ENCODE measurements at regions not wholly inside any gene's neighbourhood (a gene's known extent, or its start where the extent isn't known, plus 50 kb on each side); places are given as distances from the start of the nearest gene placed in this dataset.

DNA sequence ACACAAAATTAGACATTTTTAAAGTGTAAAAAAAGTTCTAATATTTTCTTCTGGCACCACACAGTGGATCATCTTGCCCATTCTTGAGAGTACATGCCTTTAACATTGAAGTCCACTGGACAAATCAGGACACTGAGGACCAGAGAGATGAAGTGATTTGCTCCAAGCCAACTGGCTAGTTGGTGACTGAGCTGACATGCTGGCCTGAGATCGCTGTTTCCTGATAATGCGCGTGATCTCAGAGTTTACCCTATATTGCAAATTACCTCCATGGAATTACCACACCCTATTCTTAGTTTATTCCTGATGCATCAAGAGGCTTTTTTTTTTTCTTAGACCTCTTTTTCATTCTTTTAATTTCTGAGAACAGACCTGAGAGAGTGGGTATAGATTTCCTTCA is 432.8 kb downstream of the CD83 start:
- no peak for DNase-seq (ENCODE audit: low spot score)
- peaks cover 6% of the 10 kb centered on the region for H3K27me3 Mint-ChIP-seq (ENCODE audit: insufficient read depth, low read depth, poor library complexity)
- Histone ChIP-seq H3K4me2 (no peak overlapping the region), H3K4me3 (no peak overlapping the region), H3K36me3 (ENCODE audit: insufficient read depth) (no peaks in the 10 kb centered on the region), H2AFZ (no peak overlapping the region), H4K20me1 (replicated peaks; ENCODE audit: insufficient read depth) (no peaks in the 10 kb centered on the region), H3K79me2 (replicated peaks; ENCODE audit: insufficient read depth) (no peaks in the 10 kb centered on the region), H3F3A (replicated peaks; ENCODE audit: low read depth) (no peaks in the 10 kb centered on the region), H3K27ac (ENCODE audit: low read depth) (no peak overlapping the region), H3K27me3 (ENCODE audit: insufficient read depth) (no peaks in the 10 kb centered on the region), H3K9me2 (ENCODE audit: insufficient read depth) (no peaks in the 10 kb centered on the region; the same call in none of the 2 replicates), H3K4me1 (ENCODE audit: insufficient read depth) (0 out of 2 replicates have a peak, but pooled peaks cover 6% of the 10 kb centered on the region)
- H3K4me3 Mint-ChIP-seq: no peak overlapping the region
- H3K9me3 Mint-ChIP-seq: no peaks in the 10 kb centered on the region; the same call in 2 of the 3 replicates
- TF ChIP-seq ZNF331 (CRISPR knock-in tag; IDR thresholded peaks at IDR 0.05; ENCODE audit: low read depth) (no peak), STAT1 (IDR thresholded peaks at IDR 0.05; ENCODE audit: unreplicated experiment) (no peak), NANOG (IDR thresholded peaks at IDR 0.05; ENCODE audit: borderline replicate concordance) (no peak), POLR2AphosphoS5 (IDR thresholded peaks at IDR 0.05; ENCODE audit: low read depth) (no peak), ZNF114 (CRISPR knock-in tag; IDR thresholded peaks at IDR 0.05) (no peak)
- H3K36me3 Mint-ChIP-seq (ENCODE audit: low read depth): no peaks in the 10 kb centered on the region
- ATAC-seq: no peak
- H3K27ac Mint-ChIP-seq: no peak overlapping the region
- H3K4me1 Mint-ChIP-seq: peaks cover 13% of the 10 kb centered on the region

DNA sequence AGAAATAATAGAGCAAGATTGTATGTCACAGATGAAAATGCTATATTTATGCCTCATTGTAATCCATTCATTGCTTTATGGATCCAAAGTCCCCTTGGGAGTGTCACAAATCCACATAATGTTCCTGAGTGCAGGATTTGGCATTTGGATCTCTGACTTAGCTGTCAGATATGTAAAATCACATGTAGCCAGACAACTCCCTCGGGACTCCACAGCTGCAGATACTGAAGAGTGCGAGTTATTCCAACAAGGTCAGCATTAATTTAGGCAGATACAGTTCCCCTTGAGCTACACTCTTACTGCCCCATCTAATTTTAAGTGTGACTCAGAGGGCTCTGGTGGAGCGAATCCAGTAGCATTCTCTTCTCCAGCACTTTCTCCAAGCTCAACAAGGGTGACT is 433.2 kb downstream of the CD83 start:
- H3K4me1 Mint-ChIP-seq: peaks cover 13% of the 10 kb centered on the region
- no peak for ATAC-seq
- Histone ChIP-seq H3K27me3 (ENCODE audit: insufficient read depth) (no peaks in the 10 kb centered on the region), H3F3A (replicated peaks; ENCODE audit: low read depth) (no peaks in the 10 kb centered on the region), H2AFZ (no peak overlapping the region), H3K27ac (ENCODE audit: low read depth) (no peak overlapping the region), H4K20me1 (replicated peaks; ENCODE audit: insufficient read depth) (no peaks in the 10 kb centered on the region), H3K9me2 (ENCODE audit: insufficient read depth) (no peaks in the 10 kb centered on the region; the same call in none of the 2 replicates), H3K4me3 (no peak overlapping the region), H3K4me2 (no peak overlapping the region), H3K36me3 (ENCODE audit: insufficient read depth) (no peaks in the 10 kb centered on the region), H3K79me2 (replicated peaks; ENCODE audit: insufficient read depth) (no peaks in the 10 kb centered on the region), H3K4me1 (ENCODE audit: insufficient read depth) (0 out of 2 replicates have a peak, but pooled peaks cover 6% of the 10 kb centered on the region)
- no peak for DNase-seq (ENCODE audit: low spot score)
- no peaks in the 10 kb centered on the region; the same call in 2 of the 3 replicates for H3K9me3 Mint-ChIP-seq
- H3K4me3 Mint-ChIP-seq: no peak overlapping the region
- H3K36me3 Mint-ChIP-seq (ENCODE audit: low read depth): no peaks in the 10 kb centered on the region
- no peak overlapping the region for H3K27ac Mint-ChIP-seq
- peaks cover 6% of the 10 kb centered on the region for H3K27me3 Mint-ChIP-seq (ENCODE audit: insufficient read depth, low read depth, poor library complexity)
- no peak for TF ChIP-seq JUNB (IDR thresholded peaks at IDR 0.05; ENCODE audit: unreplicated experiment)
- TF ChIP-seq CREB1 (CRISPR knock-in tag; IDR thresholded peaks at IDR 0.05; ENCODE audit: low read depth): no peak
- TF ChIP-seq, protein P1, sequence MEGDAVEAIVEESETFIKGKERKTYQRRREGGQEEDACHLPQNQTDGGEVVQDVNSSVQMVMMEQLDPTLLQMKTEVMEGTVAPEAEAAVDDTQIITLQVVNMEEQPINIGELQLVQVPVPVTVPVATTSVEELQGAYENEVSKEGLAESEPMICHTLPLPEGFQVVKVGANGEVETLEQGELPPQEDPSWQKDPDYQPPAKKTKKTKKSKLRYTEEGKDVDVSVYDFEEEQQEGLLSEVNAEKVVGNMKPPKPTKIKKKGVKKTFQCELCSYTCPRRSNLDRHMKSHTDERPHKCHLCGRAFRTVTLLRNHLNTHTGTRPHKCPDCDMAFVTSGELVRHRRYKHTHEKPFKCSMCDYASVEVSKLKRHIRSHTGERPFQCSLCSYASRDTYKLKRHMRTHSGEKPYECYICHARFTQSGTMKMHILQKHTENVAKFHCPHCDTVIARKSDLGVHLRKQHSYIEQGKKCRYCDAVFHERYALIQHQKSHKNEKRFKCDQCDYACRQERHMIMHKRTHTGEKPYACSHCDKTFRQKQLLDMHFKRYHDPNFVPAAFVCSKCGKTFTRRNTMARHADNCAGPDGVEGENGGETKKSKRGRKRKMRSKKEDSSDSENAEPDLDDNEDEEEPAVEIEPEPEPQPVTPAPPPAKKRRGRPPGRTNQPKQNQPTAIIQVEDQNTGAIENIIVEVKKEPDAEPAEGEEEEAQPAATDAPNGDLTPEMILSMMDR (conservative IDR thresholded peaks at IDR 0.05; ENCODE audit: low read depth in 2 of 2): no peak
- no peak for TF ChIP-seq ZNF462 (CRISPR knock-in tag; IDR thresholded peaks at IDR 0.05)
- TF ChIP-seq ZNF331 (CRISPR knock-in tag; IDR thresholded peaks at IDR 0.05; ENCODE audit: low read depth): no peak
- TF ChIP-seq POLR2AphosphoS5 (IDR thresholded peaks at IDR 0.05; ENCODE audit: low read depth): no peak
- TF ChIP-seq EZH2phosphoT487 (IDR thresholded peaks at IDR 0.05; ENCODE audit: unreplicated experiment): no peak
- TF ChIP-seq ETS1 (IDR thresholded peaks at IDR 0.05): no peak
- TF ChIP-seq NANOG (IDR thresholded peaks at IDR 0.05; ENCODE audit: borderline replicate concordance): no peak
- TF ChIP-seq ZNF114 (CRISPR knock-in tag; IDR thresholded peaks at IDR 0.05): no peak
